HepG2 (cell line): ENCODE measurements at regions not wholly inside any gene's neighbourhood (a gene's known extent, or its start where the extent isn't known, plus 50 kb on each side); places are given as distances from the start of the nearest gene placed in this dataset.

Experiments
- ATAC-seq: fragments of 200-7000 bp; cut with Tn5 transposase; 3 replicates; pipeline ENCODE4 v1.9.1; 2020; ENCODE audit warnings: mild to moderate bottlenecking, moderate library complexity
- BruUV-seq: library from RNA; stranded (reverse); fragments of 400-500 nt; replicated peaks from 2 replicates; lab custom pipeline; 2021; lab: Mats Ljungman, UMichigan
- CTCF ChIA-PET: fragments of 300-600 bp; formaldehyde crosslinking; extraction: SDS; loops from one replicate; lab custom pipeline; 2021; ENCODE audit warnings: low total read pairs, inconsistent platforms, low intra/inter-chr PET ratio; lab: Yijun Ruan, JAX
- POLR2A ChIA-PET: fragments of 350-600 bp; sonication (Branson Sonifier 250); formaldehyde crosslinking; loops from one replicate; lab custom pipeline; 2020; ENCODE audit warnings: antibody characterized with exemption, inconsistent platforms; lab: Yijun Ruan, JAX
- DNase-seq: peaks from one replicate; pipeline ENCODE4 v3.0.0-alpha.2; 2015; ENCODE audit warnings: low spot score
- FAIRE-seq: peaks from 3 replicates; lab custom pipeline; 2011; peaks lifted over from hg19 to GRCh38; lab: Jason Lieb, UNC
- H2AFZ ChIP-seq: one replicate; pipeline ENCODE4 v1.6.1; 2011; ENCODE audit warnings: low read length, inconsistent platforms
- H3K27ac ChIP-seq: fragments of 300-600 bp; 3 replicates; pipeline ENCODE4 v1.8.0; 2011; ENCODE audit warnings: mixed run types, mild to moderate bottlenecking, mixed read lengths, low read length, inconsistent platforms; ENCODE audit not compliant: insufficient read depth; ENCODE audit errors: extremely low read length
- H3K27me3 ChIP-seq, 2 experiments: fragments of 200-600 bp in 1 of 2; 2 replicates in 1 of 2; 3 replicates in 1 of 2; pipeline versions ENCODE4 v1.6.0 to v1.8.0; 2011; ENCODE audit warnings: low read length in 2 of 2, mild to moderate bottlenecking in 2 of 2, moderate library complexity in 2 of 2, inconsistent platforms in 1 of 2; ENCODE audit not compliant: insufficient read depth in 2 of 2, control insufficient read depth in 1 of 2
- H3K36me3 ChIP-seq, 2 experiments: fragments of 200-600 bp in 1 of 2; replicated peaks in 1 of 2; 2 replicates in 1 of 2; 3 replicates in 1 of 2; pipeline versions ENCODE4 v1.5.1 to v1.8.0; 2011; ENCODE audit warnings: low read length in 2 of 2, inconsistent platforms in 1 of 2; ENCODE audit not compliant: insufficient read depth in 2 of 2, control insufficient read depth in 1 of 2
- H3K4me1 ChIP-seq: 2 replicates; pipeline ENCODE4 v1.5.1; 2012; ENCODE audit warnings: low read length, inconsistent platforms; ENCODE audit not compliant: insufficient read depth
- H3K4me2 ChIP-seq: 2 replicates; pipeline ENCODE4 v1.6.0; 2011; ENCODE audit warnings: low read depth, low read length, inconsistent platforms
- H3K4me3 ChIP-seq, 3 experiments: fragments of 200-600 bp in 1 of 3; sonication (generic), shearing (Covaris generic) in 1 of 3; replicated peaks in 1 of 3; 2 replicates each; pipeline ENCODE4 v1.5.1; 2011 to 2016; ENCODE audit warnings: low read length in 3 of 3, inconsistent platforms in 2 of 3, low read depth in 2 of 3, mild to moderate bottlenecking in 2 of 3, control low read depth in 1 of 3, mixed read lengths in 1 of 3; ENCODE audit not compliant: insufficient read depth in 1 of 3
- H3K79me2 ChIP-seq: one replicate; pipeline ENCODE4 v1.6.1; 2011; ENCODE audit warnings: low read length, inconsistent platforms; ENCODE audit not compliant: insufficient read depth
- H3K9ac ChIP-seq: 2 replicates; pipeline ENCODE4 v1.6.0; 2011; ENCODE audit warnings: mild to moderate bottlenecking, low read depth, low read length, inconsistent platforms; ENCODE audit not compliant: insufficient read depth
- H3K9me3 ChIP-seq: 2 replicates; pipeline ENCODE4 v1.5.1; 2012; ENCODE audit warnings: mild to moderate bottlenecking, low read length
- H4K20me1 ChIP-seq: 2 replicates; pipeline ENCODE4 v1.6.0; 2011; ENCODE audit warnings: inconsistent platforms, mild to moderate bottlenecking, low read length, moderate library complexity; ENCODE audit not compliant: insufficient read depth
- ARNT ChIP-seq: fragments of 450-650 bp; IDR thresholded peaks from 2 replicates; pipeline ENCODE4 v1.6.1; 2017
- ERF ChIP-seq: IDR thresholded peaks from 2 replicates; pipeline ENCODE4 v1.6.1; 2018; ENCODE audit warnings: missing biosample characterization, missing genetic modification reagents
- ISL2 ChIP-seq: sonication (generic); formaldehyde crosslinking; IDR thresholded peaks from 2 replicates; pipeline ENCODE4 v1.5.0; 2020; ENCODE audit warnings: missing genetic modification reagents
- JUND ChIP-seq: sonication (generic); formaldehyde crosslinking; IDR thresholded peaks from 2 replicates; pipeline ENCODE4 v1.8.0; 2022; ENCODE audit warnings: mild to moderate bottlenecking, missing genetic modification reagents
- XBP1 ChIP-seq: sonication (generic); formaldehyde crosslinking; IDR thresholded peaks from 2 replicates; pipeline ENCODE4 v1.5.0; 2020; ENCODE audit warnings: missing genetic modification reagents
- ZNF10 ChIP-seq: sonication (generic); formaldehyde crosslinking; IDR thresholded peaks from 2 replicates; pipeline ENCODE4 v1.4.0; 2020; ENCODE audit warnings: mild to moderate bottlenecking, low read depth, missing genetic modification reagents, borderline replicate concordance
- ZNF224 ChIP-seq: sonication (generic); formaldehyde crosslinking; IDR thresholded peaks from 2 replicates; pipeline ENCODE4 v1.5.0; 2020; ENCODE audit warnings: mild to moderate bottlenecking, missing genetic modification reagents
- ZNF709 ChIP-seq: sonication (generic); formaldehyde crosslinking; IDR thresholded peaks from 2 replicates; pipeline ENCODE4 v1.5.0; 2020; ENCODE audit warnings: mild to moderate bottlenecking, missing genetic modification reagents
- WGBS: methylation state at CpG from one replicate; pipeline ENCODE4 v1.1.6; 2017; ENCODE audit warnings: low lambda C conversion rate; 5-methylcytosine and 5-hydroxymethylcytosine counted together
- in situ Hi-C: cut with HindIII; loops from 2 replicates; pipeline ENCODE4 v1.10.0; 2017; ENCODE audit warnings: low pct_unique_long_range_greater_than_20kb; ENCODE audit not compliant: extremely low pct_ligation_motif_present
- intact Hi-C: fragments of 100-400 bp; cut with micrococcal nuclease; formaldehyde crosslinking; loops from one replicate; pipeline ENCODE4 v1.10.0; 2022; ENCODE audit not compliant: unreplicated experiment
- TF ChIP-seq, protein P1 (sequence below): sonication (generic); formaldehyde crosslinking; IDR thresholded peaks from 2 replicates; pipeline ENCODE4 v1.4.0; 2020; ENCODE audit warnings: missing genetic modification reagents
- TF ChIP-seq, protein P2 (sequence below): sonication (generic); formaldehyde crosslinking; IDR thresholded peaks from 2 replicates; pipeline ENCODE4 v1.4.0; 2020; ENCODE audit warnings: missing genetic modification reagents, borderline replicate concordance
- TF ChIP-seq, protein P3 (sequence below): sonication (generic); formaldehyde crosslinking; IDR thresholded peaks from 2 replicates; pipeline ENCODE4 v1.4.0; 2020; ENCODE audit warnings: missing genetic modification reagents
- TF ChIP-seq, protein P4 (sequence below), 2 experiments: IDR thresholded peaks; 2 replicates each; pipeline ENCODE4 v1.6.1; 2011 to 2012; ENCODE audit warnings: low read length in 2 of 2, borderline replicate concordance in 1 of 2, low read depth in 1 of 2, mild to moderate bottlenecking in 1 of 2, moderate library complexity in 1 of 2
- TF ChIP-seq, protein P5 (sequence below): sonication (generic); formaldehyde crosslinking; IDR thresholded peaks from 2 replicates; pipeline ENCODE4 v1.5.0; 2020; ENCODE audit warnings: missing genetic modification reagents
- TF ChIP-seq, protein P6 (sequence below): sonication (generic); formaldehyde crosslinking; IDR thresholded peaks from 2 replicates; pipeline ENCODE4 v1.8.0; 2022; ENCODE audit warnings: missing genetic modification reagents, low read depth, mild to moderate bottlenecking, borderline replicate concordance

DNA sequence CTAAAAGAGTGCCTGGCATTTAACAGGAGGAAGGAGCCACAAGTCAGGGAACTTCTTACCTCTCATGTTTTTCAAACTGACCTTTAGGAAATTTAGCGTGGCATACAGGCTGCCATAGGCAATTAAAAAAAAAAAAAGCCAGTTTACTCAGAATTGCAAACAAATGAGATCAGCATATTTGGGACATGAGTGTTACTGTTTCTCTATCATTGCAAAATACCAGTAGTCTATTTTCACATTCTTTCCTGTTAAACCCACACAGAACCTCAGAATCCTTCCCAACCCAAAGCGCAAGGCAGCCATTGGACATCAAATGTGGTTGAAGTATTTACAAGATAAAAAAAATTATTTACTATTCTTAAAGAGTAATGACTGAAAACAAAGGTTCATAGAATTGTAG is 366.4 kb upstream of the DYNLRB2 start (continued):
- TF ChIP-seq, protein P1, sequence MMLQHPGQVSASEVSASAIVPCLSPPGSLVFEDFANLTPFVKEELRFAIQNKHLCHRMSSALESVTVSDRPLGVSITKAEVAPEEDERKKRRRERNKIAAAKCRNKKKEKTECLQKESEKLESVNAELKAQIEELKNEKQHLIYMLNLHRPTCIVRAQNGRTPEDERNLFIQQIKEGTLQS (CRISPR knock-in tag) = 0 out of 2 replicates have a peak, but pooled peaks have one; percentile 23
- TF ChIP-seq, protein P2, sequence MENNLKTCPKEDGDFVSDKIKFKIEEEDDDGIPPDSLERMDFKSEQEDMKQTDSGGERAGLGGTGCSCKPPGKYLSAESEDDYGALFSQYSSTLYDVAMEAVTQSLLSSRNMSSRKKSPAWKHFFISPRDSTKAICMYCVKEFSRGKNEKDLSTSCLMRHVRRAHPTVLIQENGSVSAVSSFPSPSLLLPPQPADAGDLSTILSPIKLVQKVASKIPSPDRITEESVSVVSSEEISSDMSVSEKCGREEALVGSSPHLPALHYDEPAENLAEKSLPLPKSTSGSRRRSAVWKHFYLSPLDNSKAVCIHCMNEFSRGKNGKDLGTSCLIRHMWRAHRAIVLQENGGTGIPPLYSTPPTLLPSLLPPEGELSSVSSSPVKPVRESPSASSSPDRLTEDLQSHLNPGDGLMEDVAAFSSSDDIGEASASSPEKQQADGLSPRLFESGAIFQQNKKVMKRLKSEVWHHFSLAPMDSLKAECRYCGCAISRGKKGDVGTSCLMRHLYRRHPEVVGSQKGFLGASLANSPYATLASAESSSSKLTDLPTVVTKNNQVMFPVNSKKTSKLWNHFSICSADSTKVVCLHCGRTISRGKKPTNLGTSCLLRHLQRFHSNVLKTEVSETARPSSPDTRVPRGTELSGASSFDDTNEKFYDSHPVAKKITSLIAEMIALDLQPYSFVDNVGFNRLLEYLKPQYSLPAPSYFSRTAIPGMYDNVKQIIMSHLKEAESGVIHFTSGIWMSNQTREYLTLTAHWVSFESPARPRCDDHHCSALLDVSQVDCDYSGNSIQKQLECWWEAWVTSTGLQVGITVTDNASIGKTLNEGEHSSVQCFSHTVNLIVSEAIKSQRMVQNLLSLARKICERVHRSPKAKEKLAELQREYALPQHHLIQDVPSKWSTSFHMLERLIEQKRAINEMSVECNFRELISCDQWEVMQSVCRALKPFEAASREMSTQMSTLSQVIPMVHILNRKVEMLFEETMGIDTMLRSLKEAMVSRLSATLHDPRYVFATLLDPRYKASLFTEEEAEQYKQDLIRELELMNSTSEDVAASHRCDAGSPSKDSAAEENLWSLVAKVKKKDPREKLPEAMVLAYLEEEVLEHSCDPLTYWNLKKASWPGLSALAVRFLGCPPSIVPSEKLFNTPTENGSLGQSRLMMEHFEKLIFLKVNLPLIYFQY (CRISPR knock-in tag) = no peak
- no peak for TF ChIP-seq ERF
- TF ChIP-seq, protein P3, sequence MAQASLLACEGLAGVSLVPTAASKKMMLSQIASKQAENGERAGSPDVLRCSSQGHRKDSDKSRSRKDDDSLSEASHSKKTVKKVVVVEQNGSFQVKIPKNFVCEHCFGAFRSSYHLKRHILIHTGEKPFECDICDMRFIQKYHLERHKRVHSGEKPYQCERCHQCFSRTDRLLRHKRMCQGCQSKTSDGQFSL = no peak
- TF ChIP-seq ARNT = no peak

DNA sequence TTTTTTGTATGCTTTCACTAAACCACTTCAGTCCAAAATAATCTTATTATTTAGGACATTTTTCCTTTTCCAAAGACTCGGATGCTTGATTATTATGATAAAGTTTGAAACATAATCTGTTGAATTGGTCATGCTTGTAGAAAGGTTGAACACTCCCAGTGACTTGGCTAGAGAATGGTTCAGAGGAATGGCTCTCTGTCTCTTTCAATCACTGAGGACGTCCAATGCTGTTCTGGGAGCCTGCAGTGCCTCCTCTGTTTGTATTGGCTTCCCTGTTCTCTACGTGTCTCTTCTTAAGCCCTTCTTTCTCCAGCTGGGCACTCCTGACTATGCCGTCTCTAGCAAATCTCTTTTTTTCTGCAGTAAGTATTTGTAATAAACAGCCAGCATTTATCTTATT is 369.0 kb upstream of the DYNLRB2 start:
- in situ Hi-C loops (no loop called here), intact Hi-C loops (no loop called here)
- ATAC-seq = no peak
- TF ChIP-seq ZNF224 (CRISPR knock-in tag) (no peak), XBP1 (CRISPR knock-in tag) (no peak), ZNF10 (no peak), ZNF709 (CRISPR knock-in tag) (no peak), JUND (CRISPR knock-in tag) (no peak), ISL2 (no peak)
- TF ChIP-seq, protein P4, sequence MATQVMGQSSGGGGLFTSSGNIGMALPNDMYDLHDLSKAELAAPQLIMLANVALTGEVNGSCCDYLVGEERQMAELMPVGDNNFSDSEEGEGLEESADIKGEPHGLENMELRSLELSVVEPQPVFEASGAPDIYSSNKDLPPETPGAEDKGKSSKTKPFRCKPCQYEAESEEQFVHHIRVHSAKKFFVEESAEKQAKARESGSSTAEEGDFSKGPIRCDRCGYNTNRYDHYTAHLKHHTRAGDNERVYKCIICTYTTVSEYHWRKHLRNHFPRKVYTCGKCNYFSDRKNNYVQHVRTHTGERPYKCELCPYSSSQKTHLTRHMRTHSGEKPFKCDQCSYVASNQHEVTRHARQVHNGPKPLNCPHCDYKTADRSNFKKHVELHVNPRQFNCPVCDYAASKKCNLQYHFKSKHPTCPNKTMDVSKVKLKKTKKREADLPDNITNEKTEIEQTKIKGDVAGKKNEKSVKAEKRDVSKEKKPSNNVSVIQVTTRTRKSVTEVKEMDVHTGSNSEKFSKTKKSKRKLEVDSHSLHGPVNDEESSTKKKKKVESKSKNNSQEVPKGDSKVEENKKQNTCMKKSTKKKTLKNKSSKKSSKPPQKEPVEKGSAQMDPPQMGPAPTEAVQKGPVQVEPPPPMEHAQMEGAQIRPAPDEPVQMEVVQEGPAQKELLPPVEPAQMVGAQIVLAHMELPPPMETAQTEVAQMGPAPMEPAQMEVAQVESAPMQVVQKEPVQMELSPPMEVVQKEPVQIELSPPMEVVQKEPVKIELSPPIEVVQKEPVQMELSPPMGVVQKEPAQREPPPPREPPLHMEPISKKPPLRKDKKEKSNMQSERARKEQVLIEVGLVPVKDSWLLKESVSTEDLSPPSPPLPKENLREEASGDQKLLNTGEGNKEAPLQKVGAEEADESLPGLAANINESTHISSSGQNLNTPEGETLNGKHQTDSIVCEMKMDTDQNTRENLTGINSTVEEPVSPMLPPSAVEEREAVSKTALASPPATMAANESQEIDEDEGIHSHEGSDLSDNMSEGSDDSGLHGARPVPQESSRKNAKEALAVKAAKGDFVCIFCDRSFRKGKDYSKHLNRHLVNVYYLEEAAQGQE (IDR thresholded peaks at IDR 0.05; ENCODE audit: borderline replicate concordance in 1 of 2, low read depth in 1 of 2, low read length in 2 of 2) = no peak
- TF ChIP-seq, protein P5, sequence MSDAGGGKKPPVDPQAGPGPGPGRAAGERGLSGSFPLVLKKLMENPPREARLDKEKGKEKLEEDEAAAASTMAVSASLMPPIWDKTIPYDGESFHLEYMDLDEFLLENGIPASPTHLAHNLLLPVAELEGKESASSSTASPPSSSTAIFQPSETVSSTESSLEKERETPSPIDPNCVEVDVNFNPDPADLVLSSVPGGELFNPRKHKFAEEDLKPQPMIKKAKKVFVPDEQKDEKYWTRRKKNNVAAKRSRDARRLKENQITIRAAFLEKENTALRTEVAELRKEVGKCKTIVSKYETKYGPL (CRISPR knock-in tag) = no peak
- TF ChIP-seq, protein P6, sequence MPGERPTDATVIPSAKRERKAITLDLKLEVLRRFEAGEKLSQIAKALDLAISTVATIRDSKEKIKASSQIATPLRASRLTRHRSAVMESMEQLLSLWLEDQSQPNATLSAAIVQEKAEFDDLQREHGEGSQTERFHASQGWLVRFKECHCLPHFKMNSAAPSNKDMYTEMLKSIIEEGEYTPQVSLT = no peak
- ChIA-PET POLR2A (no interaction called here), CTCF (no interaction called here)
- no peak for DNase-seq
- no peaks in the 10 kb centered on the region for H3K27me3 ChIP-seq
- no peak overlapping the region for H3K27ac ChIP-seq
- H3K79me2 ChIP-seq = no peaks in the 10 kb centered on the region
- BruUV-seq = no TSS peak
- H2AFZ ChIP-seq = no peak overlapping the region
- no peak overlapping the region for H3K4me2 ChIP-seq
- H3K4me1 ChIP-seq = no peaks in the 10 kb centered on the region
- WGBS = 38% methylated on average over 4 of the region's 4 CpGs
- no peaks in the 10 kb centered on the region for H3K36me3 ChIP-seq
- no peak overlapping the region for H3K4me3 ChIP-seq
- H4K20me1 ChIP-seq = no peaks in the 10 kb centered on the region
- H3K9me3 ChIP-seq = 0 out of 2 replicates have a peak, but pooled peaks cover 4% of the 10 kb centered on the region
- FAIRE-seq = no peak
- H3K9ac ChIP-seq = no peak overlapping the region
